Liver (tissue), 8 donors: ENCODE measurements at regions not wholly inside any gene's neighbourhood (a gene's known extent, or its start where the extent isn't known, plus 50 kb on each side); places are given as distances from the start of the nearest gene placed in this dataset.
"Not testable (repeated sequence)": the region's sequence is repeated elsewhere in the genome, so short reads cannot be mapped to it uniquely, and the experiment has no call there.

Source experiments
- DNase-seq: peaks from one replicate; pipeline ENCODE4 v3.0.0-alpha.2; 2017; ENCODE audit warnings: low spot score
- H3K27ac ChIP-seq, 2 donors: one replicate each; pipeline ENCODE4 v1.7.0; 2013; ENCODE audit warnings: inconsistent platforms in 2 of 2, low read length in 2 of 2, control low read depth in 1 of 2, low read depth in 1 of 2, mild to moderate bottlenecking in 1 of 2
- H3K27me3 ChIP-seq, 4 donors: one replicate each; pipeline versions ENCODE4 v1.6.1 to v1.7.0; 2013; ENCODE audit warnings: low read length in 3 of 4, inconsistent platforms in 1 of 4, mild to moderate bottlenecking in 1 of 4, moderate library complexity in 1 of 4; ENCODE audit not compliant: control insufficient read depth in 4 of 4, insufficient read depth in 4 of 4
- H3K36me3 ChIP-seq, 4 donors: one replicate each; pipeline versions ENCODE4 v1.6.1 to v1.7.0; 2013; ENCODE audit warnings: low read length in 3 of 4, mild to moderate bottlenecking in 3 of 4, low read depth in 1 of 4, moderate library complexity in 1 of 4; ENCODE audit not compliant: control insufficient read depth in 4 of 4, insufficient read depth in 3 of 4
- H3K4me1 ChIP-seq, 4 donors: one replicate each; pipeline versions ENCODE4 v1.6.1 to v1.7.0; 2013; ENCODE audit warnings: low read length in 3 of 4, mild to moderate bottlenecking in 3 of 4, moderate library complexity in 1 of 4; ENCODE audit not compliant: control insufficient read depth in 4 of 4, insufficient read depth in 4 of 4
- H3K4me3 ChIP-seq, 3 donors: one replicate each; pipeline versions ENCODE4 v1.6.1 to v1.7.0; 2013; ENCODE audit warnings: low read length in 3 of 3, control low read depth in 1 of 3, low read depth in 1 of 3, mild to moderate bottlenecking in 1 of 3
- H3K9ac ChIP-seq, 2 donors: one replicate each; pipeline ENCODE4 v1.7.0; 2013; ENCODE audit warnings: low read length in 2 of 2, mild to moderate bottlenecking in 2 of 2, moderate library complexity in 2 of 2, control low read depth in 1 of 2, low read depth in 1 of 2
- H3K9me3 ChIP-seq, 4 donors: one replicate each; pipeline versions ENCODE4 v1.6.1 to v1.7.0; 2013; ENCODE audit warnings: low read length in 3 of 4; ENCODE audit not compliant: control insufficient read depth in 4 of 4
- ATF3 ChIP-seq: IDR thresholded peaks from 2 replicates; pipeline ENCODE4 v1.6.1; 2016; ENCODE audit warnings: antibody characterized with exemption
- CTCF ChIP-seq: fragments of 150-350 bp; IDR thresholded peaks from 2 replicates; pipeline ENCODE4 v1.5.1; 2017; ENCODE audit warnings: improper control_type of control experiment, low read depth, low read length; ENCODE audit not compliant: missing input control
- EGR1 ChIP-seq, 2 donors: IDR thresholded peaks; 2 replicates each; pipeline ENCODE4 v1.6.1; 2016 to 2018; ENCODE audit warnings: antibody characterized with exemption in 2 of 2, low read depth in 2 of 2
- FOXA2 ChIP-seq: IDR thresholded peaks from 2 replicates; pipeline ENCODE4 v1.6.1; 2016; ENCODE audit warnings: antibody characterized with exemption
- GABPA ChIP-seq, 2 donors: IDR thresholded peaks in 1 of 2; conservative IDR thresholded peaks in 1 of 2; 2 replicates each; pipeline ENCODE4 v1.6.1; 2016; ENCODE audit warnings: antibody characterized with exemption in 2 of 2, mild to moderate bottlenecking in 1 of 2, moderate library complexity in 1 of 2
- HNF4A ChIP-seq, 2 donors: conservative IDR thresholded peaks; 2 replicates each; pipeline ENCODE4 v1.6.1; 2016; ENCODE audit warnings: antibody characterized with exemption in 2 of 2, mild to moderate bottlenecking in 2 of 2
- HNF4G ChIP-seq: IDR thresholded peaks from 2 replicates; pipeline ENCODE4 v1.6.1; 2016; ENCODE audit warnings: antibody characterized with exemption
- JUND ChIP-seq, 2 donors: IDR thresholded peaks; 2 replicates each; pipeline ENCODE4 v1.6.1; 2016; ENCODE audit warnings: antibody characterized with exemption in 2 of 2
- NR2F2 ChIP-seq: IDR thresholded peaks from 2 replicates; pipeline ENCODE4 v1.6.1; 2016; ENCODE audit warnings: antibody characterized with exemption
- SP1 ChIP-seq: IDR thresholded peaks from 2 replicates; pipeline ENCODE4 v1.6.1; 2018; ENCODE audit warnings: antibody characterized with exemption, mild to moderate bottlenecking
- TAF1 ChIP-seq: conservative IDR thresholded peaks from 2 replicates; pipeline ENCODE4 v1.6.1; 2016; ENCODE audit warnings: antibody characterized with exemption, mild to moderate bottlenecking
- YY1 ChIP-seq: IDR thresholded peaks from 2 replicates; pipeline ENCODE4 v1.6.1; 2016; ENCODE audit warnings: antibody characterized with exemption, mild to moderate bottlenecking
- WGBS: extraction: QIAGEN DNeasy Blood & Tissue Kit; methylation state at CpG from one replicate; pipeline ENCODE4 v1.1.7; 2013; 5-methylcytosine and 5-hydroxymethylcytosine counted together
- donor health status: healthy.
- donor health status: healthy.
- donor health status: healthy.
- donor health status: healthy.
- donor health status: healthy.

- TF ChIP-seq CTCF: no peak
- no peak for TF ChIP-seq TAF1
- TF ChIP-seq YY1: no peak
- no peak for TF ChIP-seq GABPA (IDR thresholded peaks at IDR 0.05 in 1 of 2, conservative IDR thresholded peaks at IDR 0.05 in 1 of 2)
These were observed 148.3 kb upstream of the TFAP2D start (continued) for GRCh38 chr6:50565004-50565403.

GRCh38 chr6:50571230-50571629, 142.1 kb upstream of the TFAP2D start:
- H3K36me3 ChIP-seq, H3K27me3 ChIP-seq, H3K9me3 ChIP-seq, H3K9ac ChIP-seq, DNase-seq, H3K27ac ChIP-seq, H3K4me1 ChIP-seq, H3K4me3 ChIP-seq: not testable (repeated sequence)
- WGBS: 86% methylated on average over 2 of the region's 2 CpGs

GRCh38 chr6:50585441-50586330, 127.6 kb upstream of the TFAP2D start:
- H3K9ac ChIP-seq: no peak overlapping the region
- H3K36me3 ChIP-seq: no peaks in the 10 kb centered on the region
- TF ChIP-seq FOXA2 (no peak), HNF4G (no peak), SP1 (no peak), NR2F2 (no peak), JUND (IDR thresholded peaks at IDR 0.05) (no peak), ATF3 (no peak)
- H3K4me3 ChIP-seq: no peak overlapping the region
- DNase-seq: no peak
- WGBS: 75% methylated on average over 15 of the region's 15 CpGs
- H3K9me3 ChIP-seq: no peaks in the 10 kb centered on the region
- H3K27ac ChIP-seq: no peak overlapping the region
- peaks cover 0 to 2% (median 0%) of the 10 kb centered on the region in 4 donors for H3K27me3 ChIP-seq
- no peaks in the 10 kb centered on the region for H3K4me1 ChIP-seq

- H3K9ac ChIP-seq: no peak overlapping the region
- TF ChIP-seq YY1: no peak
- TF ChIP-seq SP1: no peak
- no peak for TF ChIP-seq GABPA (IDR thresholded peaks at IDR 0.05 in 1 of 2, conservative IDR thresholded peaks at IDR 0.05 in 1 of 2)
- no peak for TF ChIP-seq EGR1 (IDR thresholded peaks at IDR 0.05; ENCODE audit: low read depth in 2 of 2)
- TF ChIP-seq TAF1: no peak
- no peak for TF ChIP-seq HNF4A (conservative IDR thresholded peaks at IDR 0.05)
- H3K9me3 ChIP-seq: no peaks in the 10 kb centered on the region
- 86% methylated on average over 2 of the region's 2 CpGs for WGBS
- no peak overlapping the region for H3K4me3 ChIP-seq
- H3K27me3 ChIP-seq: peaks cover 0 to 4% (median 0%) of the 10 kb centered on the region in 4 donors
- H3K27ac ChIP-seq: no peak overlapping the region
- no peak for DNase-seq
- H3K4me1 ChIP-seq: no peaks in the 10 kb centered on the region
- H3K36me3 ChIP-seq: no peaks in the 10 kb centered on the region
These were observed 127.0 kb upstream of the TFAP2D start for GRCh38 chr6:50586331-50586675.
